ENCODE measurements at regions not wholly inside any gene's neighbourhood (a gene's known extent, or its start where the extent isn't known, plus 50 kb on each side); places are given as distances from the start of the nearest gene placed in this dataset.
A peak's percentile ranks its signal among the peaks of the same experiment; 100 is the strongest.

DNA sequence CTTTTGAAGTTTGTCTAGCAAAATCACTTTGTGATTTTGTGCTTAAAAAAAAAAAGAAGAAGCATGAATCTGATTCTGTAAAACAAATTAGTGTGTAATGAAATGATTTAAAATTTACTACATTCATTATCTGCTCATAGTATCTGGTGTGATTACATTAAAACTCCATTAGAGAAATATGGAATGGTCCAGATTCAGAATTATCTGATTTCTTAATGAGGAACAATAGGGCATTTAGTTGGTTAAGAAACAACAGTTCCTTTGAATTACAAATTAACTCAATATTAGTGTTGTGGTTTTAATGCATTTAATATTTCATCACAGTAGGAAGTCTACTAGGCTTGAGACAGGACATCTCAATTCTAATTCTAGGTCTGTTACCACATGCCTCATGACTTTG lies 57.9 kb upstream of the PDHA1 start:
- Histone ChIP-seq H3K36me3 (ENCODE audit: insufficient read depth) (no peaks in the 10 kb centered on the region), H3F3A (replicated peaks; ENCODE audit: low read depth) (no peaks in the 10 kb centered on the region), H3K27ac (ENCODE audit: low read depth) (no peak overlapping the region), H3K27me3 (ENCODE audit: insufficient read depth) (no peaks in the 10 kb centered on the region), H3K4me3 (no peak overlapping the region), H3K9me2 (ENCODE audit: insufficient read depth) (no peaks in the 10 kb centered on the region), H3K4me2 (no peak overlapping the region), H2AFZ (no peak overlapping the region), H3K79me2 (replicated peaks; ENCODE audit: insufficient read depth) (no peaks in the 10 kb centered on the region), H3K4me1 (ENCODE audit: insufficient read depth) (no peaks in the 10 kb centered on the region), H4K20me1 (replicated peaks; ENCODE audit: insufficient read depth) (no peaks in the 10 kb centered on the region)
- no peak for ATAC-seq
- Mint-ChIP-seq H3K36me3 (ENCODE audit: low read depth) (0 out of 3 replicates have a peak, but pooled peaks cover 2% of the 10 kb centered on the region), H3K27ac (no peak overlapping the region), H3K4me1 (peaks cover 10% of the 10 kb centered on the region), H3K27me3 (ENCODE audit: insufficient read depth, low read depth, poor library complexity) (no peaks in the 10 kb centered on the region), H3K9me3 (peaks cover 7% of the 10 kb centered on the region; the same call in 2 of the 3 replicates), H3K4me3 (no peak overlapping the region)
- TF ChIP-seq, protein P1, sequence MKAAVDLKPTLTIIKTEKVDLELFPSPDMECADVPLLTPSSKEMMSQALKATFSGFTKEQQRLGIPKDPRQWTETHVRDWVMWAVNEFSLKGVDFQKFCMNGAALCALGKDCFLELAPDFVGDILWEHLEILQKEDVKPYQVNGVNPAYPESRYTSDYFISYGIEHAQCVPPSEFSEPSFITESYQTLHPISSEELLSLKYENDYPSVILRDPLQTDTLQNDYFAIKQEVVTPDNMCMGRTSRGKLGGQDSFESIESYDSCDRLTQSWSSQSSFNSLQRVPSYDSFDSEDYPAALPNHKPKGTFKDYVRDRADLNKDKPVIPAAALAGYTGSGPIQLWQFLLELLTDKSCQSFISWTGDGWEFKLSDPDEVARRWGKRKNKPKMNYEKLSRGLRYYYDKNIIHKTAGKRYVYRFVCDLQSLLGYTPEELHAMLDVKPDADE (IDR thresholded peaks at IDR 0.05) = no peak
- no peak for DNase-seq (ENCODE audit: low spot score)

DNA sequence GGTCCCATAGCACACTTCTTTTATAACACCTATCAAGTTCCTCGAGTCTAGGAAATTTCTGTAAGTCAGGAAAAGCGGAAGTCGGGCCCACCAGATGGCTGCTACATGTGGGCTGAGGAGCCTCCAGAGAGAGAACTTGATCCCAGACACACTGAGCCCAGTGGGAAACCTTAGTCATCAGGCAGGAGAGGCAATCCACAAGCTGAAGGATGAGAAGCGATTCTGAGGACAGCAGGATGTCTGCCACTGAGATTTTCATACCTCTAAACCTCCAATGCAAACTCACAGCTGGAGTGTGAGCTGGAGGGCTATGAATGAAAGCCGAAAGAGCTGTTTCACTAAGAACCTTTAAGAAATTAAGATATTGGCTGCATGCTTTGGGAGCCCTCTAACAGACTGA lies 52.6 kb upstream of the PDHA1 start:
- Histone ChIP-seq H3K36me3 (ENCODE audit: insufficient read depth) (no peaks in the 10 kb centered on the region), H2AFZ (no peak overlapping the region), H3K27me3 (ENCODE audit: insufficient read depth) (no peaks in the 10 kb centered on the region), H3K4me2 (no peak overlapping the region), H3K4me3 (no peak overlapping the region), H4K20me1 (replicated peaks; ENCODE audit: insufficient read depth) (no peaks in the 10 kb centered on the region), H3K9me2 (ENCODE audit: insufficient read depth) (no peaks in the 10 kb centered on the region), H3K79me2 (replicated peaks; ENCODE audit: insufficient read depth) (no peaks in the 10 kb centered on the region), H3F3A (replicated peaks; ENCODE audit: low read depth) (no peaks in the 10 kb centered on the region), H3K4me1 (ENCODE audit: insufficient read depth) (no peaks in the 10 kb centered on the region), H3K27ac (ENCODE audit: low read depth) (no peak overlapping the region)
- H3K36me3 Mint-ChIP-seq (ENCODE audit: low read depth) = no peaks in the 10 kb centered on the region
- peaks cover 3% of the 10 kb centered on the region; the same call in 1 of the 3 replicates for H3K9me3 Mint-ChIP-seq
- no peaks in the 10 kb centered on the region for H3K27me3 Mint-ChIP-seq (ENCODE audit: insufficient read depth, low read depth, poor library complexity)
- no peak for ATAC-seq
- H3K4me1 Mint-ChIP-seq = peaks cover 15% of the 10 kb centered on the region
- no peak overlapping the region for H3K4me3 Mint-ChIP-seq
- no peak for DNase-seq (ENCODE audit: low spot score)
- H3K27ac Mint-ChIP-seq = peak overlapping the region; percentile 68; the same call in 1 of the 2 replicates
- TF ChIP-seq ZNF114 (CRISPR knock-in tag; IDR thresholded peaks at IDR 0.05) (no peak), STAT1 (IDR thresholded peaks at IDR 0.05; ENCODE audit: unreplicated experiment) (no peak), ZNF331 (CRISPR knock-in tag; IDR thresholded peaks at IDR 0.05; ENCODE audit: low read depth) (no peak), JUNB (IDR thresholded peaks at IDR 0.05; ENCODE audit: unreplicated experiment) (no peak), NANOG (IDR thresholded peaks at IDR 0.05; ENCODE audit: borderline replicate concordance) (no peak)
- TF ChIP-seq, protein P2, sequence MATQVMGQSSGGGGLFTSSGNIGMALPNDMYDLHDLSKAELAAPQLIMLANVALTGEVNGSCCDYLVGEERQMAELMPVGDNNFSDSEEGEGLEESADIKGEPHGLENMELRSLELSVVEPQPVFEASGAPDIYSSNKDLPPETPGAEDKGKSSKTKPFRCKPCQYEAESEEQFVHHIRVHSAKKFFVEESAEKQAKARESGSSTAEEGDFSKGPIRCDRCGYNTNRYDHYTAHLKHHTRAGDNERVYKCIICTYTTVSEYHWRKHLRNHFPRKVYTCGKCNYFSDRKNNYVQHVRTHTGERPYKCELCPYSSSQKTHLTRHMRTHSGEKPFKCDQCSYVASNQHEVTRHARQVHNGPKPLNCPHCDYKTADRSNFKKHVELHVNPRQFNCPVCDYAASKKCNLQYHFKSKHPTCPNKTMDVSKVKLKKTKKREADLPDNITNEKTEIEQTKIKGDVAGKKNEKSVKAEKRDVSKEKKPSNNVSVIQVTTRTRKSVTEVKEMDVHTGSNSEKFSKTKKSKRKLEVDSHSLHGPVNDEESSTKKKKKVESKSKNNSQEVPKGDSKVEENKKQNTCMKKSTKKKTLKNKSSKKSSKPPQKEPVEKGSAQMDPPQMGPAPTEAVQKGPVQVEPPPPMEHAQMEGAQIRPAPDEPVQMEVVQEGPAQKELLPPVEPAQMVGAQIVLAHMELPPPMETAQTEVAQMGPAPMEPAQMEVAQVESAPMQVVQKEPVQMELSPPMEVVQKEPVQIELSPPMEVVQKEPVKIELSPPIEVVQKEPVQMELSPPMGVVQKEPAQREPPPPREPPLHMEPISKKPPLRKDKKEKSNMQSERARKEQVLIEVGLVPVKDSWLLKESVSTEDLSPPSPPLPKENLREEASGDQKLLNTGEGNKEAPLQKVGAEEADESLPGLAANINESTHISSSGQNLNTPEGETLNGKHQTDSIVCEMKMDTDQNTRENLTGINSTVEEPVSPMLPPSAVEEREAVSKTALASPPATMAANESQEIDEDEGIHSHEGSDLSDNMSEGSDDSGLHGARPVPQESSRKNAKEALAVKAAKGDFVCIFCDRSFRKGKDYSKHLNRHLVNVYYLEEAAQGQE (IDR thresholded peaks at IDR 0.05; ENCODE audit: unreplicated experiment) = no peak
- TF ChIP-seq, protein P1 (IDR thresholded peaks at IDR 0.05) = no peak
- TF ChIP-seq, protein P3, sequence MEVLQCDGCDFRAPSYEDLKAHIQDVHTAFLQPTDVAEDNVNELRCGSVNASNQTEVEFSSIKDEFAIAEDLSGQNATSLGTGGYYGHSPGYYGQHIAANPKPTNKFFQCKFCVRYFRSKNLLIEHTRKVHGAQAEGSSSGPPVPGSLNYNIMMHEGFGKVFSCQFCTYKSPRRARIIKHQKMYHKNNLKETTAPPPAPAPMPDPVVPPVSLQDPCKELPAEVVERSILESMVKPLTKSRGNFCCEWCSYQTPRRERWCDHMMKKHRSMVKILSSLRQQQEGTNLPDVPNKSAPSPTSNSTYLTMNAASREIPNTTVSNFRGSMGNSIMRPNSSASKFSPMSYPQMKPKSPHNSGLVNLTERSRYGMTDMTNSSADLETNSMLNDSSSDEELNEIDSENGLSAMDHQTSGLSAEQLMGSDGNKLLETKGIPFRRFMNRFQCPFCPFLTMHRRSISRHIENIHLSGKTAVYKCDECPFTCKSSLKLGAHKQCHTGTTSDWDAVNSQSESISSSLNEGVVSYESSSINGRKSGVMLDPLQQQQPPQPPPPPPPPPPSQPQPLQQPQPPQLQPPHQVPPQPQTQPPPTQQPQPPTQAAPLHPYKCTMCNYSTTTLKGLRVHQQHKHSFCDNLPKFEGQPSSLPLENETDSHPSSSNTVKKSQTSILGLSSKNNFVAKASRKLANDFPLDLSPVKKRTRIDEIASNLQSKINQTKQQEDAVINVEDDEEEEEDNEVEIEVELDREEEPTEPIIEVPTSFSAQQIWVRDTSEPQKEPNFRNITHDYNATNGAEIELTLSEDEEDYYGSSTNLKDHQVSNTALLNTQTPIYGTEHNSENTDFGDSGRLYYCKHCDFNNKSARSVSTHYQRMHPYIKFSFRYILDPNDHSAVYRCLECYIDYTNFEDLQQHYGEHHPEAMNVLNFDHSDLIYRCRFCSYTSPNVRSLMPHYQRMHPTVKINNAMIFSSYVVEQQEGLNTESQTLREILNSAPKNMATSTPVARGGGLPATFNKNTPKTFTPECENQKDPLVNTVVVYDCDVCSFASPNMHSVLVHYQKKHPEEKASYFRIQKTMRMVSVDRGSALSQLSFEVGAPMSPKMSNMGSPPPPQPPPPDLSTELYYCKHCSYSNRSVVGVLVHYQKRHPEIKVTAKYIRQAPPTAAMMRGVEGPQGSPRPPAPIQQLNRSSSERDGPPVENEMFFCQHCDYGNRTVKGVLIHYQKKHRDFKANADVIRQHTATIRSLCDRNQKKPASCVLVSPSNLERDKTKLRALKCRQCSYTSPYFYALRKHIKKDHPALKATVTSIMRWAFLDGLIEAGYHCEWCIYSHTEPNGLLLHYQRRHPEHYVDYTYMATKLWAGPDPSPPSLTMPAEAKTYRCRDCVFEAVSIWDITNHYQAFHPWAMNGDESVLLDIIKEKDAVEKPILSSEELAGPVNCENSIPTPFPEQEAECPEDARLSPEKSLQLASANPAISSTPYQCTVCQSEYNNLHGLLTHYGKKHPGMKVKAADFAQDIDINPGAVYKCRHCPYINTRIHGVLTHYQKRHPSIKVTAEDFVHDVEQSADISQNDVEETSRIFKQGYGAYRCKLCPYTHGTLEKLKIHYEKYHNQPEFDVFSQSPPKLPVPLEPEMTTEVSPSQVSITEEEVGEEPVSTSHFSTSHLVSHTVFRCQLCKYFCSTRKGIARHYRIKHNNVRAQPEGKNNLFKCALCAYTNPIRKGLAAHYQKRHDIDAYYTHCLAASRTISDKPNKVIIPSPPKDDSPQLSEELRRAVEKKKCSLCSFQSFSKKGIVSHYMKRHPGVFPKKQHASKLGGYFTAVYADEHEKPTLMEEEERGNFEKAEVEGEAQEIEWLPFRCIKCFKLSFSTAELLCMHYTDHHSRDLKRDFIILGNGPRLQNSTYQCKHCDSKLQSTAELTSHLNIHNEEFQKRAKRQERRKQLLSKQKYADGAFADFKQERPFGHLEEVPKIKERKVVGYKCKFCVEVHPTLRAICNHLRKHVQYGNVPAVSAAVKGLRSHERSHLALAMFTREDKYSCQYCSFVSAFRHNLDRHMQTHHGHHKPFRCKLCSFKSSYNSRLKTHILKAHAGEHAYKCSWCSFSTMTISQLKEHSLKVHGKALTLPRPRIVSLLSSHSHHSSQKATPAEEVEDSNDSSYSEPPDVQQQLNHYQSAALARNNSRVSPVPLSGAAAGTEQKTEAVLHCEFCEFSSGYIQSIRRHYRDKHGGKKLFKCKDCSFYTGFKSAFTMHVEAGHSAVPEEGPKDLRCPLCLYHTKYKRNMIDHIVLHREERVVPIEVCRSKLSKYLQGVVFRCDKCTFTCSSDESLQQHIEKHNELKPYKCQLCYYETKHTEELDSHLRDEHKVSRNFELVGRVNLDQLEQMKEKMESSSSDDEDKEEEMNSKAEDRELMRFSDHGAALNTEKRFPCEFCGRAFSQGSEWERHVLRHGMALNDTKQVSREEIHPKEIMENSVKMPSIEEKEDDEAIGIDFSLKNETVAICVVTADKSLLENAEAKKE (CRISPR knock-in tag; IDR thresholded peaks at IDR 0.05) = no peak

Data from GM23338 (cell line).